ENCODE measurements at regions not wholly inside any gene's neighbourhood (a gene's known extent, or its start where the extent isn't known, plus 50 kb on each side); places are given as distances from the start of the nearest gene placed in this dataset.

- DNase-seq (ENCODE audit: low spot score), result no peak
Measured at GRCh38 chr3:5428607-5429516, 241.4 kb downstream of the EDEM1 start.

- DNase-seq (ENCODE audit: low spot score), result no peak
Measured at GRCh38 chr3:5429517-5429890, 242.0 kb downstream of the EDEM1 start.

- DNase-seq (ENCODE audit: low spot score), result no peak
Measured at GRCh38 chr3:5430701-5431100, 243.2 kb downstream of the EDEM1 start.

GRCh38 chr3:5431146-5431545, 243.6 kb downstream of the EDEM1 start:
- no peak for DNase-seq (ENCODE audit: low spot score)

DNA sequence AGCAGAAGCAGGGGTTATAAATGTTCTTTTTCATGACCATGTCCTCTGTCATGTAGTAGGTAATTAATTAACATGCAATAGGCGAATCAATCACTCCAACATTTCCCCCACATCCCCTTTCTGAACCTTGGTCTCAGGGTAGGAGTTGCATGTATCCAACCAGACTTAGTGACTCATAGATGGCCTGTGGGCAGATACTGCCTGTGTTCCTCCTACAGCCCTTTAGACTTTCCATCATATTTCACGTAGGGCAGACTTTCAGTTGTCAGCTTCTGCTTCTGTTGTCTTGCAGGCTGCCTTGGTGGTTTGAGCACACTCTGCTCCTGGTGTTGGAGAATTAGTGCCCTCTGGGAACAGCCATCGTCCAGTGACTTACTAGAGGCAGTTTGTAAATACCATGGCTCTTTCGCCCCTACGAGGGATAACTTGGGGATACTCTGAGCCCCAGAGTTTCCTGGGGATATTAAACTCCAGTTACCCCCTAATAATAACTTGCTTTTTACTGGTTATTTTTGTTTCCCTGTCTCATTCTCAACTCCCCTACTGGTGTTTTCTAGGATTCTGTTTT, 244.4 kb downstream of the EDEM1 start:
- no peak for DNase-seq (ENCODE audit: low spot score)

GRCh38 chr3:5437296-5437782, 249.8 kb downstream of the EDEM1 start:
- no peak for DNase-seq (ENCODE audit: low spot score)

DNA sequence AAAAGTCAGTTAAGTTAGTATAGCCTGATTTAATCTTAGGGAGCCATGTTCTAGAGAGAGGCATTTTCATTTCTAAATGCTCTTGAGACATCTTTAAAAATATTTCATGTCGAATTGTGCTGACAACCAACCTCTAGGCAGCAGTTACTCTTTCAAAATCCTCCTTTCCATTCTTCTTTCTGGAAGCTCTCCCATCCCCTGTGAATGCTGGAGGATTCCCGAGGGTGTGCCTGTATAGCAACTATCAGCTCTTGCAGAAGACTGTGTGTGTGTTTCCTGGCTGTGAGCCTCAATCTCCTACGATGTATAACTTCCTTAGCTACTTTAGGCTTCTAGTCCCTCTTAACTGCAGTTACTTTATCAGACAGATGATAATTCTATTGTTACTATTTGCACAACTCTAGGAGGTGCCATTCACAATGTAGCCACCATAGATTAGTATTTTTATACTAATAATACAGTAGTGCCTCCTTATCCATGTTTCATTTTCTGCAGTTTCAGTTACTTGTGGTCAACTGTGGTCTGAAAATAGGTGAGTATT, 250.3 kb downstream of the EDEM1 start:
- DNase-seq (ENCODE audit: low spot score), result no peak

GRCh38 chr3:5441401-5441800, 253.9 kb downstream of the EDEM1 start:
- DNase-seq (ENCODE audit: low spot score), result no peak

- no peak for DNase-seq (ENCODE audit: low spot score)
Measured at GRCh38 chr3:5442106-5442785, 254.7 kb downstream of the EDEM1 start.

GRCh38 chr3:5442786-5443138, 255.3 kb downstream of the EDEM1 start:
- DNase-seq (ENCODE audit: low spot score), result no peak

GRCh38 chr3:5444253-5444652, 256.7 kb downstream of the EDEM1 start:
- DNase-seq (ENCODE audit: low spot score), result no peak

GRCh38 chr3:5445676-5446201, 258.2 kb downstream of the EDEM1 start:
- DNase-seq (ENCODE audit: low spot score), result no peak

- DNase-seq (ENCODE audit: low spot score), result no peak
Measured at GRCh38 chr3:5448246-5448645, 260.7 kb downstream of the EDEM1 start.

- DNase-seq (ENCODE audit: low spot score), result no peak
Measured at GRCh38 chr3:5448816-5449215, 261.3 kb downstream of the EDEM1 start.

DNA sequence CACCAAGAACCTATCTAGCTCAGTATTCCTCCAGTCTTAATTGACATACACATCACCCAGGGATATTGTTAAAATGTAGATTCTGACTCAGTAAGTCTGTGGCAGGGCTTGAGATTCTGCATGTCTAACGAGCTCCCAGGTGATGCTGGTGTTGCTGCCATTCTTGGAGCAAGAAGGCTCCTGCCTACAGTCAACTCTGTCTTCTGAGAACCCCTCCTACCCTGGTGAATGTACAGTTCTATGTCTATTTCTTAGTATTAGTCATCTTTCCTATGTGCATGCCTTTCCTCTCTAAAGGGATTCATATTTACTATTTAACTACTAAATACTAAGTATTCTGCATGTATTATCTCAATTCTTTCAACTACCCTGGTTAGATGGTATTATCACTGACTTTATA, 268.7 kb downstream of the EDEM1 start:
- DNase-seq (ENCODE audit: low spot score), result no peak

DNA sequence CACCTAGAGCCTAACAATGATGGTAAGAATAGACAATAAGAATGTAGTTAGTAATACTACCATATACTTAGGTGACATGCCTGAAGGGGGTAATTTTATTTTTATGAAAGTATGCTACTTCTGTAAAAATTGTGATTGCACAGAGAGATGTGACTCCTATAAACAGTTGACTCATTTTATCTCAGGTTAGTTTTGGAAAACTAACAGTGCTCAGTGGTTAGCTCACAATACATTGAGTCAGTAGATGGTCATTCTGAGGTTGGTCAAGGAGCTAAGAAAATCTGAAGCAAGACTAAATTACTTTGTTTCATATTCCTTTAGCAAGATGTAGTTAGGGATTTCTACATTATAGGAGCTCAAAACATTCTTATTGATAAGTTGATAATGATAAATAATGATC, 271.0 kb downstream of the EDEM1 start:
- no peak for DNase-seq (ENCODE audit: low spot score)

- DNase-seq (ENCODE audit: low spot score), result no peak
Measured at GRCh38 chr3:5462086-5462485, 274.6 kb downstream of the EDEM1 start.

- DNase-seq (ENCODE audit: low spot score), result no peak
Measured at GRCh38 chr3:5463991-5464390, 276.5 kb downstream of the EDEM1 start.

GRCh38 chr3:5464649-5465048, 277.1 kb downstream of the EDEM1 start:
- DNase-seq (ENCODE audit: low spot score), result no peak

DNA sequence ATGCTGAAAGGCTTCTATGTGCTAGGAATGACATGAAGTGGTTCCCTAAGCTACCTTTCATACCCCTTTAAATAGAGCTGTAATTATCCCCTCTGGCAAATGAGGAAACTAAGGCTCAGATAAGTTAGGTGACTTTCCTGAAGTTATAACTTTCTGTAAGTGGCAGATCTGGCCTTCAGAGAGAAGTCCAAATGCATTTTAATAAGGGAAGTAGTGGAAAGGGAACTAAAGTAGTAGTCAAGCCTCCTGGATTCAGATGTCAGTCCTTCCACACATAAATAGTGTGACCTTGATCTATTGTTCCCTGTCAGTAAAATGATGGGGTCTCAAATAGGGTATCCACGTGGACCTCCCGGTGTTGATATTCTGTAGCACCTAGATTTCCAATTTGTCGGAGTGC, 277.7 kb downstream of the EDEM1 start:
- DNase-seq (ENCODE audit: low spot score), result no peak

- DNase-seq (ENCODE audit: low spot score), result no peak
Measured at GRCh38 chr3:5466065-5466464, 278.6 kb downstream of the EDEM1 start.

- DNase-seq (ENCODE audit: low spot score), result no peak
Measured at GRCh38 chr3:5466717-5467116, 279.2 kb downstream of the EDEM1 start.

GRCh38 chr3:5473471-5473870, 286.0 kb downstream of the EDEM1 start:
- no peak for DNase-seq (ENCODE audit: low spot score)

All from CD4-positive, alpha-beta T cell treated with Interleukin-2 at 100 ng/mL for 4 hours (primary cell).